Cardiac fibroblast (primary cell): ENCODE measurements at regions not wholly inside any gene's neighbourhood (a gene's known extent, or its start where the extent isn't known, plus 50 kb on each side); places are given as distances from the start of the nearest gene placed in this dataset.

Experiments
- DNase-seq, 2 donors: peaks; one replicate each; pipeline versions ENCODE4 v3.0.0 to v3.0.0-alpha.2; 2010; ENCODE audit warnings: low read depth in 2 of 2
- H3K4me3 ChIP-seq, 2 donors: replicated peaks in 1 of 2; 1 replicate in 1 of 2; 2 replicates in 1 of 2; pipeline ENCODE4 v1.5.1; 2011; ENCODE audit warnings: low read depth in 2 of 2, low read length in 2 of 2, mild to moderate bottlenecking in 2 of 2, moderate library complexity in 1 of 2
- CTCF ChIP-seq: IDR thresholded peaks from one replicate; pipeline ENCODE4 v1.5.1; 2011; ENCODE audit warnings: low read depth, mild to moderate bottlenecking, low read length, inconsistent platforms

GRCh38 chr12:90064852-90065801, 356.5 kb upstream of the ATP2B1 start:
- no peak overlapping the region for H3K4me3 ChIP-seq
- DNase-seq, result peak; percentile 20
- TF ChIP-seq CTCF, result no peak

GRCh38 chr12:90062799-90063198, 354.2 kb upstream of the ATP2B1 start:
- TF ChIP-seq CTCF, result no peak
- H3K4me3 ChIP-seq, result no peak overlapping the region
- DNase-seq, result no peak

GRCh38 chr12:90061809-90062208, 353.2 kb upstream of the ATP2B1 start:
- no peak overlapping the region for H3K4me3 ChIP-seq
- DNase-seq, result no peak
- TF ChIP-seq CTCF, result no peak

GRCh38 chr12:90060031-90060430, 351.4 kb upstream of the ATP2B1 start:
- no peak for DNase-seq
- H3K4me3 ChIP-seq, result no peak overlapping the region
- no peak for TF ChIP-seq CTCF

- no peak for TF ChIP-seq CTCF
- H3K4me3 ChIP-seq, result no peak overlapping the region
- DNase-seq, result peak; percentile 86 to 92
Observed at GRCh38 chr12:90058704-90059103, 350.1 kb upstream of the ATP2B1 start.

- H3K4me3 ChIP-seq, result no peak overlapping the region
- no peak for DNase-seq
- no peak for TF ChIP-seq CTCF
Observed at GRCh38 chr12:90055071-90055470, 346.4 kb upstream of the ATP2B1 start.
